ENCODE measurements at regions not wholly inside any gene's neighbourhood (a gene's known extent, or its start where the extent isn't known, plus 50 kb on each side); places are given as distances from the start of the nearest gene placed in this dataset.

DNA sequence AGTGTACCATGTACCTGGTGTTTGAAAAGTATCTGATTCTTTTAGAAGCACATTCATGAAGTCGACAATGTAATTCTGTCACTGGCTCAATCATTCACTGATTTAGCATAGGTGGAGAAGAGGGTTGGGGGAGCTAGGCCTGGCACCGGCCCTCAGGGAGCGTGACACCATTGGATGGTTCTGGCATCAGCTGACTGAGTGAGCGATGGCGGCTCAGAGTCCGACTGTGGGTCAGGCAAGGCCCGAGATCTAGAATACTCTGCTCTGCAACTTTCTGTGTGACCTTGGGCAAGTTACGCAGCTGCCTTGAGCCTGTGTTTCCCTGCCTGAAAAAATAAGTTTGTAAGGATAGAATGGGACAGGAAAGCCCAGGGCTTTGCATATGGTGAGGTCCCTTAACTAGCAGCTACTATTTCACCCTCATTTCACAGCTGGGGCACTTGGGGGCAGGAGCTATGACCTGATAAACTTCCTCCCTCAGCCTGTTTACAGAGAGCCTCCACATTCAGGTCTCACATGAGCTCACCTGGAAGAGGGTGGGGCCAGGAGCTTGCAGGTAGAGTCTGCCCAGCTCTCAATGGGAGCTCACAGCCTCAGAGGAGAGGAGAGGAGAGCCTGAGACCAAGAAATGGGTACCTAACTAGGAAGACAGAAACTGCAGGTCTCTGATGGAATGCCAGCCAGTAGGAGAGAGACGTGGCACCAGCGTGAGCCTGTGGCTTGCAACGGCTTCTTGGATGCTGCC lies 153.7 kb upstream of the TLE3 start:
- TF ChIP-seq, protein P1, sequence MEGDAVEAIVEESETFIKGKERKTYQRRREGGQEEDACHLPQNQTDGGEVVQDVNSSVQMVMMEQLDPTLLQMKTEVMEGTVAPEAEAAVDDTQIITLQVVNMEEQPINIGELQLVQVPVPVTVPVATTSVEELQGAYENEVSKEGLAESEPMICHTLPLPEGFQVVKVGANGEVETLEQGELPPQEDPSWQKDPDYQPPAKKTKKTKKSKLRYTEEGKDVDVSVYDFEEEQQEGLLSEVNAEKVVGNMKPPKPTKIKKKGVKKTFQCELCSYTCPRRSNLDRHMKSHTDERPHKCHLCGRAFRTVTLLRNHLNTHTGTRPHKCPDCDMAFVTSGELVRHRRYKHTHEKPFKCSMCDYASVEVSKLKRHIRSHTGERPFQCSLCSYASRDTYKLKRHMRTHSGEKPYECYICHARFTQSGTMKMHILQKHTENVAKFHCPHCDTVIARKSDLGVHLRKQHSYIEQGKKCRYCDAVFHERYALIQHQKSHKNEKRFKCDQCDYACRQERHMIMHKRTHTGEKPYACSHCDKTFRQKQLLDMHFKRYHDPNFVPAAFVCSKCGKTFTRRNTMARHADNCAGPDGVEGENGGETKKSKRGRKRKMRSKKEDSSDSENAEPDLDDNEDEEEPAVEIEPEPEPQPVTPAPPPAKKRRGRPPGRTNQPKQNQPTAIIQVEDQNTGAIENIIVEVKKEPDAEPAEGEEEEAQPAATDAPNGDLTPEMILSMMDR (conservative IDR thresholded peaks at IDR 0.05; ENCODE audit: low read length), result no peak
- no peak for TF ChIP-seq EZH2phosphoT487 (IDR thresholded peaks at IDR 0.05; ENCODE audit: borderline replicate concordance, low read depth, low read length)
- no peak overlapping the region for H3K4me3 ChIP-seq (ENCODE audit: low read depth, low read length, poor library complexity, severe bottlenecking)
- no peaks in the 10 kb centered on the region for H3K9me3 ChIP-seq (ENCODE audit: low read length)
- no peak overlapping the region for H2AFZ ChIP-seq (ENCODE audit: low read length)
- intact Hi-C loops (cut with micrococcal nuclease; ENCODE audit: unreplicated experiment), result no loop called here
- H3K79me2 ChIP-seq (ENCODE audit: insufficient read depth, low read depth, low read length), result no peaks in the 10 kb centered on the region
- no peak for DNase-seq (ENCODE audit: low spot score)
- no peaks in the 10 kb centered on the region for H3K9me2 ChIP-seq (ENCODE audit: insufficient read depth, low read length)
- BruUV-seq (replicated peaks), result no TSS peak
- H4K20me1 ChIP-seq (ENCODE audit: insufficient read depth, low read length), result no peaks in the 10 kb centered on the region
- H3K36me3 ChIP-seq (ENCODE audit: insufficient read depth, low read length), result no peaks in the 10 kb centered on the region
- CTCF ChIA-PET (ENCODE audit: unreplicated experiment), result interaction anchor here (0.6 kb wide), 1 partner anchor 768 kb away, joined by 3 read pairs; no protein-coding TSS in a partner anchor
- H3K4me1 ChIP-seq (ENCODE audit: insufficient read depth, low read length, poor library complexity, severe bottlenecking), result peaks cover 22% of the 10 kb centered on the region
- H3K27ac ChIP-seq (ENCODE audit: low read depth, low read length, poor library complexity, severe bottlenecking), result no peak overlapping the region
- no peak overlapping the region for H3K4me2 ChIP-seq (ENCODE audit: low read length)
- POLR2A ChIA-PET, result no interaction called here

DNA sequence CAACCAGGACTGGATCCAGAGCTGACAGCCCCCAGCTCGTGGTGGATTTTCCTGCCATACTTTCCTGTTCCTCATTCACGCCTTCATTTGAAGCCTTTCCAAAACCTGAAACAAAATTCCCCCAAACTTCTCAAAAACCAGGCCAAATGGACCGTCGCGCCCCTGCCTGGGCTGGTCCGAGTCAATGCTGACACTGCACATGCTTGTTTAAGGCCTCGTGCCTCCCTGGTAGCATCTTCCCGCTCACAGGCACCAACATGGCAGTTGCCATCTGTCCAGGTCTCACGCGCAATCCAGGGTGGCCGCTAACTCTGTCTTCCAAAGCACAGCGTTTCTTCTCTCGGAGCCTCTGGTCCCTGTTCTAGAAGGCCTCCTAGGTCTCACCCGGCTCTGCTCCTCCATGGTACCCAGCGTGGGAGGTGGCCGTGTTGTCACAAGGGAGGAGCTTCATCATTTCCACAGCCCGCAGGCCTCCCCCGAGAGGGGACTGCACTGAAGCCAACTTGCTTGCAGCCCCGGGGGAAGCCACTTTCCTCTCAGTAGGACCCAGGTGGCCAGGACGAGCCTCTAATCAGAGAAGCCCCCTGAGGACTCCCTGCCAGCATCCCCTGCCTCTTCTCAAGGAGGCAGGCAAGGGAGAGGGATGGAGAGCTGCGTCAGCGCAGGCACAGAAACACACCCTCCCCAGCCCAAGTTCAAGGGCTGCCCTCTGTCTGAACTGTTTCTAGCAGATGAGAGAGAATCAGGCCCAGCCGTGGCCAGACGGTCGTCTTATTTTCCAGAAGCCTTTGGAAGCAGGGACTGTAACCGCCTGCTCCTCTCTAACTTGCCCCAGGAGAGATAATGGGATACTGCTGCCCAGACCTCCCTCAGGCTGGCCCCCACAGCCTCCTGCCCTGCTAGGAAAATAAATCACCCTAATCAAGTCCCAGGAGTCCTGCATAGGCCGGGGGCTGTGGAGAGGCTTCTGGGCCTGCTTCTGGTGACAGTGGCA lies 152.8 kb upstream of the TLE3 start:
- Histone ChIP-seq H3K9me2 (ENCODE audit: insufficient read depth, low read length) (no peaks in the 10 kb centered on the region), H3K4me2 (ENCODE audit: low read length) (no peak overlapping the region), H2AFZ (ENCODE audit: low read length) (no peak overlapping the region; the same call in 1 of the 2 replicates), H3K9me3 (ENCODE audit: low read length) (no peaks in the 10 kb centered on the region), H3K36me3 (ENCODE audit: insufficient read depth, low read length) (no peaks in the 10 kb centered on the region), H4K20me1 (ENCODE audit: insufficient read depth, low read length) (no peaks in the 10 kb centered on the region), H3K4me3 (ENCODE audit: low read depth, low read length, poor library complexity, severe bottlenecking) (no peak overlapping the region), H3K79me2 (ENCODE audit: insufficient read depth, low read depth, low read length) (no peaks in the 10 kb centered on the region), H3K4me1 (ENCODE audit: insufficient read depth, low read length, poor library complexity, severe bottlenecking) (peaks cover 22% of the 10 kb centered on the region), H3K27ac (ENCODE audit: low read depth, low read length, poor library complexity, severe bottlenecking) (no peak overlapping the region)
- ChIA-PET POLR2A (no interaction called here), CTCF (ENCODE audit: unreplicated experiment) (no interaction called here)
- BruUV-seq (replicated peaks), result no TSS peak
- no peak for DNase-seq (ENCODE audit: low spot score)
- intact Hi-C loops (cut with micrococcal nuclease; ENCODE audit: unreplicated experiment), result no loop called here
- TF ChIP-seq, protein P1 (conservative IDR thresholded peaks at IDR 0.05; ENCODE audit: low read length), result no peak
- TF ChIP-seq EZH2phosphoT487 (IDR thresholded peaks at IDR 0.05; ENCODE audit: borderline replicate concordance, low read depth, low read length), result no peak

Data from OCI-LY7 (cell line).